GM20431 (cell line): ENCODE measurements at regions not wholly inside any gene's neighbourhood (a gene's known extent, or its start where the extent isn't known, plus 50 kb on each side); places are given as distances from the start of the nearest gene placed in this dataset.

Experiments
- in situ Hi-C: fragments of 300-500 bp; cut with MseI, MboI; formaldehyde crosslinking; loops from one replicate; pipeline ENCODE4 v1.15.0; 2020; ENCODE audit warnings: low sequenced_read_pairs; ENCODE audit not compliant: unreplicated experiment

DNA sequence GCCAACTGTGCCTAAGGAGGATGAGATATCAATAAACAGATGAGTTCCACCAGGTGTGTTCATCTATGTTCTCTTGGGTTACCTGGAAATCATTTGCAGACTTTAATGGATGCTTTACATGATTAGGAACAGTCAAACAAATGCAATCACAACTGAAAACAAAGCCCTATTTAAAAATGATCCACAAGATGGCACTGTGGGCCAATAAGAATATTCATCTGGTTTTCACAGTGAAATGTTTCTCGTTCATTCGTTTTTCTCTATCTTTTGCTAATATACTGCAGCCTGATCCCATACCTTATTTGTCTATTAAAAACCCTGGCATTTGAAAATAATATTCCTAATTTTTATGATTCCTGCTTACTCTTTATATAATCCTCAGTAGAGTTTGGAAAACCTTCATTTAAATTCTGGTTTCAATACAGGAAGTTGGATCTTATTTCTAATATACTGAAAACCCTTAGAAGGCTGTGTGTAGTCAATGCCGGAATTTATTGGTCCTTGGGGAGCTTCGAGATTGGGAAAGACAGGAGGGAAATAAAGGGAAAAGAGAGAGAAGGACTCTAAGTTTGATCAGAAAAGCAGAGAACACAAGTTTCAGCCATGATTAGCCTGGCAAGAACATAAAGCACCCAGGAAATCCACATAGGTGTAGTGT lies 63.8 kb upstream of the TAPT1 start:
- in situ Hi-C loops: loop anchor here (25.0 kb wide), 2 partner anchors 1047 to 1172 kb away; no protein-coding TSS in a partner anchor

DNA sequence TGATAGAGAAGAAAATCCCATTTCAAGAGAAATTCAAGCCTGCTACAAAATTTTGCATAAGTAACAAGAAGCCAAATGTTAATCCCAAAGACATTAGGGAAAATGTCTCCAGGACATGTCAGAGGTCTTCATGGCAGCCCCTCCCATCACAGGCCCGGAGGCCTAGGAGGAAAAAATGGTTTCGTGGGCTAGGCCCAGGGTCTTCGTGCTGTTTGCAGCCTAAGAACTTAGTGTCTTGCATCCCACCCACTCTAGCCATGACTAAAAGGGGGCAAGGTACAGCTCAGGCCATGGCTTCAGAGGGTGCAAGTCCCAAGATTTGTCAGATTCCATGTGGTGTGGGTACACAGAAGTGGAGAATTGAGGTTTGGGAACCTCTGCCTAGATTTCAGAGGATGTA lies 57.8 kb upstream of the TAPT1 start:
- in situ Hi-C loops: loop anchor here (25.0 kb wide), 2 partner anchors 1053 to 1178 kb away; no protein-coding TSS in a partner anchor

DNA sequence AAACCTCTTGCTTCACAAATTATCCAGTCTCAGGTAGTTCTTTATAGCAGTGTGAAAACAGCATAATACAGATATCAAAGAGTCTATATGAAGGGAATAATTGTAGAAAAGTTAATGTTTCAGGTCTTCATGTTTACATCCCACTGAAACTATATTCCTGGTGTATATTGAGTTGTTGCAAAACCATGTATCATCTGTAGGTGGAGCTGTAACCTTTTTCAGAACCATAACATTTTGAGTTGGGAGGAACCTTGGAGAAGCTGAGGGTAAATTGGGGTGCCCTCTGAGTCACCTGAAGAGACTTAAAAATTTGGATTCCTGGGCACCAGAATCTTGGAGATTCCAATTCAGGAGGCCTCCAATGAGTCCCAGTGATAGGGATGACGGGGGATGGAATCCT lies 51.9 kb upstream of the TAPT1 start:
- in situ Hi-C loops: loop anchor here (10.0 to 25.0 kb wide), 3 partner anchors 253 to 1184 kb away; no protein-coding TSS in a partner anchor
